Adrenal gland (tissue), 9 donors: ENCODE measurements at regions not wholly inside any gene's neighbourhood (a gene's known extent, or its start where the extent isn't known, plus 50 kb on each side); places are given as distances from the start of the nearest gene placed in this dataset.

ENCODE experiments used
- DNase-seq, 7 donors: peaks; one replicate each; pipeline ENCODE4 v3.0.0-alpha.2; 2019 to 2020
- H3K27ac ChIP-seq, 5 donors: fragments of 200-600 bp; sonication (generic) in 4 of 5; 1 replicate in 3 of 5; 2 replicates in 2 of 5; pipeline versions ENCODE4 v1.5.1 to v1.8.0; 2016 to 2020; ENCODE audit warnings: mild to moderate bottlenecking in 1 of 5
- H3K27me3 ChIP-seq: fragments of 200-600 bp; 2 replicates; pipeline ENCODE4 v1.8.0; 2021
- H3K36me3 ChIP-seq, 2 donors: fragments of 200-600 bp; replicated peaks in 1 of 2; 1 replicate in 1 of 2; 2 replicates in 1 of 2; pipeline versions ENCODE4 v1.5.1 to v1.8.0; 2018 to 2022
- H3K4me1 ChIP-seq, 2 donors: fragments of 200-600 bp; replicated peaks in 1 of 2; 1 replicate in 1 of 2; 2 replicates in 1 of 2; pipeline versions ENCODE4 v1.5.1 to v1.8.0; 2018 to 2021
- H3K4me3 ChIP-seq, 4 donors: fragments of 200-600 bp; sonication (generic) in 3 of 4; one replicate each; pipeline ENCODE4 v1.5.1; 2016 to 2018
- H3K9me3 ChIP-seq, 3 donors: fragments of 200-600 bp; sonication (generic) in 1 of 3; replicated peaks in 1 of 3; 1 replicate in 2 of 3; 2 replicates in 1 of 3; pipeline versions ENCODE4 v1.5.1 to v1.8.0; 2016 to 2021
- CTCF ChIP-seq, 6 experiments: fragments of 450-650 bp in 4 of 6; fragments of 200-600 bp in 2 of 6; sonication (generic) in 1 of 6; IDR thresholded peaks; 1 replicate in 5 of 6; 2 replicates in 1 of 6; pipeline versions ENCODE4 v1.5.1 to v1.8.0; 2016 to 2021; ENCODE audit warnings: antibody characterized with exemption in 6 of 6, mild to moderate bottlenecking in 2 of 6, moderate library complexity in 1 of 6
- POLR2A ChIP-seq, 2 donors: fragments of 450-650 bp; IDR thresholded peaks; one replicate each; pipeline ENCODE4 v1.6.1; 2017; ENCODE audit warnings: antibody characterized with exemption in 2 of 2, mild to moderate bottlenecking in 2 of 2, moderate library complexity in 1 of 2
- WGBS, 4 donors: extraction: QIAGEN DNeasy Blood & Tissue Kit in 2 of 4; methylation state at CpG; one replicate each; pipeline versions ENCODE4 v1.1.5 to v1.1.7; 2013 to 2017; 5-methylcytosine and 5-hydroxymethylcytosine counted together
- intact Hi-C, 2 donors: fragments of 100-400 bp; cut with DNase I; formaldehyde crosslinking; loops; one replicate each; pipeline versions ENCODE4 v1.14.1 to v1.15.0; 2022 to 2023
- donor health status: healthy with polysubstance abuse.
- donor health status: Bipolar disorder and iron deficiency.
- donor health status: DM: yes; HTN: yes; CAD: no.
- donor health status: DM: no; HTN: no; CAD: no.
- donor health status: DM: no; HTN: no; CAD: no.

GRCh38 chr5:56685503-56686217 is 129.7 kb upstream of the MAP3K1 start:
- no peak for DNase-seq
- Histone ChIP-seq H3K36me3 (no peaks in the 10 kb centered on the region), H3K4me1 (no peaks in the 10 kb centered on the region), H3K27ac (no peak overlapping the region), H3K4me3 (no peak overlapping the region), H3K9me3 (no peaks in the 10 kb centered on the region), H3K27me3 (no peaks in the 10 kb centered on the region)
- WGBS, 4 donors = 16 to 38% (median 34%) methylated on average over 2 of the region's 2 CpGs
- TF ChIP-seq POLR2A (IDR thresholded peaks at IDR 0.05) = no peak
- no peak for TF ChIP-seq CTCF (IDR thresholded peaks at IDR 0.05)
- intact Hi-C loops = no loop called here

- intact Hi-C loops = no loop called here
- 83 to 94% (median 89%) methylated on average over 3 of the region's 3 CpGs for WGBS, 4 donors
Measured at GRCh38 chr5:56684159-56684558, 131.2 kb upstream of the MAP3K1 start.

GRCh38 chr5:56683733-56684132 is 131.6 kb upstream of the MAP3K1 start:
- H3K4me3 ChIP-seq = no peak overlapping the region
- intact Hi-C loops = no loop called here

More at GRCh38 chr5:56684159-56684558, 131.2 kb upstream of the MAP3K1 start:
- no peak for DNase-seq
- H3K4me3 ChIP-seq = no peak overlapping the region
- H3K36me3 ChIP-seq = no peaks in the 10 kb centered on the region
- H3K27ac ChIP-seq = no peak overlapping the region
- TF ChIP-seq CTCF (IDR thresholded peaks at IDR 0.05) = no peak
- H3K4me1 ChIP-seq = no peaks in the 10 kb centered on the region
- no peaks in the 10 kb centered on the region for H3K9me3 ChIP-seq
- H3K27me3 ChIP-seq = no peaks in the 10 kb centered on the region

GRCh38 chr5:56683281-56683680 is 132.1 kb upstream of the MAP3K1 start:
- intact Hi-C loops = no loop called here
- WGBS, 4 donors = 93 to 100% (median 96%) methylated on average over 1 of the region's 1 CpG

More at GRCh38 chr5:56683733-56684132, 131.6 kb upstream of the MAP3K1 start:
- 86 to 96% (median 93%) methylated on average over 2 of the region's 2 CpGs for WGBS, 4 donors
- Histone ChIP-seq H3K27ac (no peak overlapping the region), H3K9me3 (no peaks in the 10 kb centered on the region), H3K4me1 (no peaks in the 10 kb centered on the region), H3K27me3 (no peaks in the 10 kb centered on the region), H3K36me3 (no peaks in the 10 kb centered on the region)
- DNase-seq = no peak
- TF ChIP-seq CTCF (IDR thresholded peaks at IDR 0.05) = no peak
- TF ChIP-seq POLR2A (IDR thresholded peaks at IDR 0.05) = no peak

More at GRCh38 chr5:56683281-56683680, 132.1 kb upstream of the MAP3K1 start:
- H3K9me3 ChIP-seq = no peaks in the 10 kb centered on the region
- no peaks in the 10 kb centered on the region for H3K27me3 ChIP-seq
- no peak for DNase-seq
- H3K27ac ChIP-seq = no peak overlapping the region
- TF ChIP-seq POLR2A (IDR thresholded peaks at IDR 0.05) = no peak
- no peak for TF ChIP-seq CTCF (IDR thresholded peaks at IDR 0.05)
- no peaks in the 10 kb centered on the region for H3K4me1 ChIP-seq
- H3K4me3 ChIP-seq = no peak overlapping the region
- H3K36me3 ChIP-seq = no peaks in the 10 kb centered on the region
